GM19351 (cell line): ENCODE measurements at regions not wholly inside any gene's neighbourhood (a gene's known extent, or its start where the extent isn't known, plus 50 kb on each side); places are given as distances from the start of the nearest gene placed in this dataset.
"Not testable (repeated sequence)": the region's sequence is repeated elsewhere in the genome, so short reads cannot be mapped to it uniquely, and the experiment has no call there.

Experiments used
- ATAC-seq: cut with Tn5 transposase; IDR thresholded peaks from one replicate; pipeline ENCODE4 v1.9.1; 2021; ENCODE audit warnings: mild to moderate bottlenecking, moderate library complexity; ENCODE audit not compliant: unreplicated experiment

DNA sequence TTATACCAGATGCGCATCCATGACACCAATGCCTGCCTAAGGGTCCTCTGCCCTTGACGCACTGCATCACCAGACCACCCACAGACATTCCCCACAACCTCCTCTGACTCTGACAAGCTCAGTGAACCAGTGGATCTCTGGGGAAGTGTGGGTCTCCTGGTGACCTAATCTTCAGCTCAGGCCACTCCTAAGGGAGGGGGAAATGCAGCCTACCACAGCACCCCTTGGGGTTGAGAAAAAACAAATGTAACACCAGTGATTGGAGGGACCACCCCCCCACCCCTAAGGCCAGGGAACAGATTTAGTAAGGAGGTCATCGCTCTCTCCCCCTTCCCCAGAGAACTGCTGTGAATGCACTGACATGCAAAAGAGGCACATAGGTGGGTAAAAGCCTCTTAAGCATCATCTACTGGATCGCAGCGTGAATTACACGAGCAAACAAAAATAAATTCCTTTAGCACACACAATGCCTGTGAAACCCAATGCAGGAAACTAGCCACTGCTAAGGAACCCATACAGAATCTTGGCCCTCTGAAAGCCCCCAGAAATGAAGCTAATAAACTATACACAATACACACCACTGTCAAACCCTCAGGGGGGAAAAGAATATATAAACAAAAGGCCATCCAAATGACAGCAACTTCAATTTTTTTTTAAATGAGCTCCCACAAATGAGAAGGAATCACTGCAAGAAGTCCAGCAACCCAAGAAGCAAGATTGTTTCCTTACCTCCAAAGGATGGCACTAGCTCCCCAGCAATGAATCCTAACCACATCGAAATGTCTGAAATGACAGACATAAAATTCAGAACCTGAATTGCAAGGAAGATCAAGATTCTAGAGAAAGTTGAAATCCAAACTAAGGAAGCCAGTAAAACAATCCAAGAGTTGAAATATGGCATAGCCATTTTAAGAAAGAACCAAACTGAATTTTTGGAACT lies 513.7 kb upstream of the PTGER4 start:
- no peak for ATAC-seq

DNA sequence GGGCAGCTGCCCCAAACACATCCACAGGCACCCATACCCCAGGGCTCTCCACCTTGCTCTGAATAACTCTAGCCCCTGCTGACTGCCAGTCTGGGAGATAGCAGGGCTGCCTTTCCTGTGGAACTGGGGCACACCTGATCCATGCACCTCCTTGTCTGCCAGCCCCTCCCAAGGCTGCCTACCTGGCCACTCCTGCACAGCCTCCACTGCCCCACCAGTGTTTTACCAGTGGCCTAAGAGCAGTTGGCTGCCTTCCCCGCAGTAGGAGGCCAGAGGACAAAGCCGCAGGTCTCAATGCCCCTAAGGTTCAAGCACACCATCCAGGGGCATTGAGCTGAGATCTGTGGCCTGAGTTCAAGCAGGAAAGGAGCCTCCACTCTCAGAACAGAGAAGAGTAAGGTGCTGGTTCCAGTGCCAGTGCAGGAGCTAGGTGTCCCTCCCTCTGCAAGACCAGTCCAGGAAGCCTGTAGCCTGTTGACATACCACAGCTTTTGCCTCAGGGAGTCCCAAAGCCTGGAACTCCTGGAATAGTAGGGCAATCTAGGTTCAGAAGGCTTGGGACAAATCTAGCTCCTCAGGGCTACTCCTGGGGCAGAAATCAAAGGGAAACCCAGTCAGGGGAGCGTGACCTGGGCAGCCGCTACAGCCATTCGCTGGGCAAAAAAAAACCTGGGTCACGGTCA lies 514.5 kb upstream of the PTGER4 start:
- no peak for ATAC-seq

- no peak for ATAC-seq
These were observed 519.3 kb upstream of the PTGER4 start for GRCh38 chr5:40160435-40160834.

DNA sequence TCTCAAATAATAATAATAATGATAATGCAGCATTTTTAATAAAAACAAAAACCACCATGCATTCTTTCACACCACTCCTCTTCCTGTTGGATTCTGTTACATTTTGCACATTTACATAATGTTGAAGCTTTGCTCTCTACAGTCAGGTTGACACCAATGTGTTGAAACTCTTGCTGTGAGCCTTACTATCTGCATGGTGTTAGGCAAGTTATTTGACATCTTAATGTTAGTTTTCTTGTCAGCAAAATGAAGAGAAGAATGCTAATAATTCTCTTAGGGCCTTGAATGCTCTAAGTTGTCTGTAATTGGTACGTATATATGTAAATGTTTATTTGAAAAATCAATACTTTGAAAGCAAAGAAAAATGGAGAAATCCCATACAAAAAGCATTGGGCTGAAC lies 525.5 kb upstream of the PTGER4 start:
- no peak for ATAC-seq

- ATAC-seq: no peak
These were observed 528.8 kb upstream of the PTGER4 start for GRCh38 chr5:40150896-40151295.

- no peak for ATAC-seq
These were observed 537.8 kb upstream of the PTGER4 start for GRCh38 chr5:40141896-40142295.

DNA sequence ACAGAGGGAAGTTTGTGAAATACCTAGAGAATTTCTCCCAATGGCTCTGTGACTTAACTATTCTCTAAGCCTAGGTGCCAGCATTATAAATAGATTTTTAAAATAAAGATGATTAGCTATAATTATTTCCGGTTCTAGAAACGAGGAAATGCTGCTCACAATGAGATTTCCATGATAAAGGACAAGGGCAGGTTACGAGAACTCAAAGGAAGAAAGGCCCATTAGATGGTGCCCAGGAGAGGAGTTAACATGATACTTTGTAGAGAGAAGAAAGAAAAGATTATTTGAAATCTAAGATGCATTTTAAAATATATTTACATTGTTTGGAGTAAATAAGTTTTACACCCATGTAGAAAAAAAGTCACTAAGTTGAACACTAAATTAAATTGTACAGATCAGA lies 538.3 kb upstream of the PTGER4 start:
- no peak for ATAC-seq

GRCh38 chr5:40137223-40137622 lies 542.5 kb upstream of the PTGER4 start:
- ATAC-seq: no peak

DNA sequence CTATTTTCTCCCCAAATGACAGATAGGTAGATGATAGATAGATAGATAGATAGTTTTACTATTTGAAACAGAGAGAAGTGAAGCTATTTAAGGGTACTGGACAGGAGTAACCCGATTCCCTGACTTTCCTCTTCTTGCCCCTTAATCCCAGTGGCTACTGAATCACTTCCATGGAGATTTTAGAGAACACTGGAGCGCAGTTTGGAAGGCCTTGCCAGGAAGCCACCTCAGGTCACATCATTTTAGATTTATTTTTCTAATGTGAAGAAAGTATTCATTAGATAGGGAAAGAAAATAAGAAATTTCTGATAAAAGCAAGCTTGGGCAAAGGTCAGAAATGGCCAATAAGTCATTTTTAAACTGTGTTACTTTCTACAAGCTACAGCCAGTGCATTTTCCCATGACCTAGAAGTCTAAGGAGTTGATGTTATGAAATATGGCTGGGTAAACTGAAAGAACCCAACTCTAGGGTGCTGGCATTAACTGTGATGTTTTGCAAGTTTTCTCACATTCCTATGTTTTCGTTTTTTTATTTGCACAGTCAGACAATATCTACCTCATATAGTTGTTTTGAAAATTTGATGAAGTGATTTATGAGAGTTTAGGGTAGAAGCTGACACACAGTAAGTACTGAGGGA lies 544.7 kb upstream of the PTGER4 start:
- ATAC-seq: no peak

DNA sequence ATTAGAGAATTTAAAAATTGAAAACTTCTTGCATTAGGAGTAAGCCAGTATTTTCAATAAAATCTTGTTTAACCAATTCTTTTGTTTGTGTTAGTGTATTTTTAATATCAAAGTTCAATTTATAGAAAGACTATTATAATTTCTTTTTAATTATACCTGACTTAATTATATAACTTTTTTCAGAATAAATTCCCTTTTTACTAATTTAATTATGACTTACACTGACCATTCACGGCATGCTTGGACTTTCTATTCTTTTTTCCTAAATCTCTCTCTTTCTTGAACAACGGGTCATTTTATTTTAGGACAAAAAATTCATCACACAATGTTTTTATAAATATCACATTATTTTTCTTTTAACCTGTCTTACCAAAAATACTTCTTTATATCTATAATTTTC lies 555.3 kb upstream of the PTGER4 start:
- no peak for ATAC-seq

GRCh38 chr5:40121236-40121635 lies 558.5 kb upstream of the PTGER4 start:
- no peak for ATAC-seq

DNA sequence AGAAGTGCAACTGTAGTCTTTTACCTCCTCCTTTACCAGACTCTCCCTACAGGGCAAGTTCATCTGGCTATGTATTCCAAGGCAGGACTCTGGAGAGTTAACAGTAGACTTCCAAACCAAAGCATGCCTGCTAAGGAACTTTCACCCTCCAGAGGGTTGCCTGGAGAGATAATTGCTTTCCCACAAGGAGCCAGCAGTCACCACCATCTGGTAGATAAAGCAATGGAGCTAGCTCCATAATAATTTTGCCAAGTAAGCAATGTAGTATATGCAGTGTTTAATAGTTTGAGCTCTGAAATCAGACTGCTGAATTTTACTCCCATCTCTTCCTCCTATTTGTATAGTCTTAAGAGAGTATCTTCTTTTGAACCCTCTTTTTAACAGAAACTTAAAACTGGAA lies 566.8 kb upstream of the PTGER4 start:
- no peak for ATAC-seq

GRCh38 chr5:40111036-40111435 lies 568.7 kb upstream of the PTGER4 start:
- not testable (repeated sequence) for ATAC-seq

- not testable (repeated sequence) for ATAC-seq
These were observed 570.8 kb upstream of the PTGER4 start for GRCh38 chr5:40108764-40109390.

- ATAC-seq: not testable (repeated sequence)
These were observed 571.9 kb upstream of the PTGER4 start for GRCh38 chr5:40107786-40108185.

DNA sequence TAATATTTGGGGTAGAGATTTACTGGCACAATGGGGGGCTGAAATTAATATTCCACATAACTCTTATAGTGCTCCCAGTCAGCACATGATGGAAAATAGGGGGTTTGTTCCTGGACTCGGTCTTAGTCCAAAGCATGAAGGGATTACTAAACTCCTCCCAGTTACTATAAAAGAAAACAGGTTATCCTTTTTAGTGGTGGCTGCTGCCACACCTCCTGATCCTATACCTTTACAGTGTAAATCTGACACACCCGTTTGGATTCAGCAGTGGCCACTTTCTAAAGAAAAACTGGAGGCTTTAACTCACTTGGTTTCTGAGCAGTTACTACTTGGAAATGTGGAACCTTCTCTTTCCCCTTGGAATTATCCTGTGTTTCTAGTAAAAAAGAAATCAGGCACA lies 572.9 kb upstream of the PTGER4 start:
- no peak for ATAC-seq

- no peak for ATAC-seq
These were observed 581.4 kb upstream of the PTGER4 start for GRCh38 chr5:40098313-40098712.

DNA sequence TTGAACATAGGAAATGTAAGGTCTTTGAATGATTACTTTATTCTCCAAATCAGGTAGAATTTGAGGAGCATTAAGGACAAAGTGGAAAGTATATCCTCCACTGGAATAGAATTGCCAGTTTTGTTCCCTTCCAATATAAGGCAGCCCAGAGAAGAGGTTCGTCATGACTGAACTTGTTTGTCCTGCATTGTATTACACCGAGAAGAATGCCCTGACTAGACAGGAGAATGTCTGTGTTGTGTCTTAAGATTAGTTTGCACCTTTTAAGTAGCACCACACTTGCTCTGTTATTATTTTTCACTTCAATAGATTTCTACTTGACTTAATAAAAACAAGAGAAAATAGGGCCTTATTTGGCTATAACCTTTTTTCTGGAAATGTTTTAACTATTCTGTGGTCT lies 586.2 kb upstream of the PTGER4 start:
- ATAC-seq: no peak

DNA sequence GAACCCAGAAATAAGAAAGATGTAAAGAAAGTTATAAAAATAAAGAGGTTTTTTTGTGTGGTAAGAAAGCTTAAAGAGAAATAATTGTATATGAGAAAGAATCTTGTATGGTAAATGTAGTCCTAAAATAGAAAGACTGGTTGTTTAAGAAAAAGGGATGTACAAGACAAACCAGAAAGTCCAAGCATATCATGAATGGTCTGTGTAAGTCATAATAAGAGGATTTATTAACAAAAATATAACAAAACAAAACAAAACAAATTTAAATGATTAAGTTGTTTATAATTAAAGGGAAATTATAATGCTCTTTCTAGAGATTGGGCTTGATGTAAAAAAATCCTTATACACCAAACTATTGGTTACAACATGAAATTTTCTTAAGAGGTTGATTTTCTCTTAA lies 590.4 kb upstream of the PTGER4 start:
- no peak for ATAC-seq

DNA sequence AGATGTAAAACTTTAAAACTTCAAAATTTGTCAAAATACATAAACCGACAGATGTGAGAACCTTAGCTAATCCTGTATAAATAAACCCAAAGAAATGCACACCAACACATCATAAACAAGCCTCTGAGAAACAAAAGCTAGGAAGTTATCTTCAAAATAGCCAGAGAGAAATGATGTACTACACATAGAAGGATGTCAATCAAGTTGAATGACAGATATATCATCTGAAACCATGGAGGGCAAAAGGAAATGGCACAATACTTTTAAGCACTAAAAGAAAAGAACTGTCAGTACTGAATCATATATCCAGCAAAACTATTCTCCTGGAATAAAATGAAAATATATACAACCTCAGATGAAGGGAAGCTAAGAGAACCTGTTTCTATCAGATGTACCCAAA lies 595.1 kb upstream of the PTGER4 start:
- no peak for ATAC-seq

DNA sequence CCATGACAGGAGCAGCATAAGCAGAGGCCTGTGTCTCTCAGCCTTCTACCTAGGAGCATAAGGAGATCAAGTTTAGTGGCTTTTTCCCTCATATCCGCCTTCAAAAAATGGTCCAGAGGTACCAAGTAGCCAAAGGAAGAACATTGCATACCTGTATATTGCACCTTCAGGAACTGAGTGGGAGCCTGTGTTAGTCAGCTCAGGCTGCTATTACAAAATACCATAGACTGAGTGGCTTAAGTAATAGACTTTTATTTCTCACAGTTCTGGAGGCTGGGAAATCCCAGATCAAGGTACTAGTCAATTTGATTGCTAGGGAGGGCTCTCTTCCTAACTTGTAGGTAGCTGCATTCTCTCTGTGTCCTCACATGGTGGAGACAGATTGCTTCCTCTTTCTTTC lies 597.4 kb upstream of the PTGER4 start:
- no peak for ATAC-seq
